BJ (cell line): ENCODE measurements at regions not wholly inside any gene's neighbourhood (a gene's known extent, or its start where the extent isn't known, plus 50 kb on each side); places are given as distances from the start of the nearest gene placed in this dataset.
A peak's percentile ranks its signal among the peaks of the same experiment; 100 is the strongest.

Source experiments
- CTCF ChIA-PET: fragments of 350-600 bp; formaldehyde crosslinking; extraction: SDS; loops from one replicate; lab custom pipeline; 2021; ENCODE audit warnings: antibody characterized with exemption, inconsistent platforms; lab: Yijun Ruan, JAX
- POLR2A ChIA-PET: fragments of 300-600 bp; sonication (Branson Sonifier 250); formaldehyde crosslinking; extraction: SDS; loops from one replicate; lab custom pipeline; 2021; ENCODE audit warnings: antibody characterized with exemption; lab: Charles Lee
- DNase-seq: peaks from one replicate; pipeline ENCODE4 v3.0.0-alpha.2; 2011; ENCODE audit warnings: low read depth
- H3K27me3 ChIP-seq: 2 replicates; pipeline ENCODE4 v1.6.0; 2011; ENCODE audit warnings: low read length; ENCODE audit not compliant: control insufficient read depth, insufficient read depth
- H3K36me3 ChIP-seq: 2 replicates; pipeline ENCODE4 v1.5.1; 2011; ENCODE audit warnings: low read length; ENCODE audit not compliant: control insufficient read depth, insufficient read depth
- H3K4me3 ChIP-seq: 2 replicates; pipeline ENCODE4 v1.5.1; 2011; ENCODE audit warnings: low read depth, mild to moderate bottlenecking, control low read depth, low read length
- TF ChIP-seq, protein P1 (sequence below): IDR thresholded peaks from 2 replicates; pipeline ENCODE4 v1.5.1; 2011; ENCODE audit warnings: low read depth, mild to moderate bottlenecking, control low read depth, inconsistent platforms, low read length, moderate library complexity; ENCODE audit not compliant: insufficient read depth

DNA sequence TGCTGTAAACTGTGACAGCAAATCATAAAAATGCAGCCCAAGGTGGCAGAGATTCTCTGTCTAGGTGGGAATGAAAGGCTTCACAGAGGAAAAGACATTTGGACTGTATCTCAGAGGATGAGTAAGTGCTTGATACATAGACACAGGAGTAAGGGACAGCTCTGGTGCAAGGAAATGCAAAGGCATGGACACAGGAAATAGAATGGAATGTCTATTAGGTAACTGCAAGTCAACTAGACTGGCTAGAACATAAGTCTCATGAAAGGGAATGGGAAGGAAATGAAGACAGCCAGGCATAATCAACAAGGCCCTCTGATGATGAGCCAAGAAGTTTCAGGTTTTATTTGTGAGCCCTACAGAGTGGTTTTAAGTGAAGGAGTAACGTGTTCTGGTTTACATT, 321.7 kb downstream of the SUCLA2 start:
- Histone ChIP-seq H3K36me3 (no peaks in the 10 kb centered on the region), H3K27me3 (no peaks in the 10 kb centered on the region), H3K4me3 (no peak overlapping the region)
- DNase-seq = peak; percentile 54
- CTCF ChIA-PET = interaction anchor here (1.0 kb wide), 1 partner anchor 786 kb away, joined by 3 read pairs; no protein-coding TSS in a partner anchor
- TF ChIP-seq, protein P1, sequence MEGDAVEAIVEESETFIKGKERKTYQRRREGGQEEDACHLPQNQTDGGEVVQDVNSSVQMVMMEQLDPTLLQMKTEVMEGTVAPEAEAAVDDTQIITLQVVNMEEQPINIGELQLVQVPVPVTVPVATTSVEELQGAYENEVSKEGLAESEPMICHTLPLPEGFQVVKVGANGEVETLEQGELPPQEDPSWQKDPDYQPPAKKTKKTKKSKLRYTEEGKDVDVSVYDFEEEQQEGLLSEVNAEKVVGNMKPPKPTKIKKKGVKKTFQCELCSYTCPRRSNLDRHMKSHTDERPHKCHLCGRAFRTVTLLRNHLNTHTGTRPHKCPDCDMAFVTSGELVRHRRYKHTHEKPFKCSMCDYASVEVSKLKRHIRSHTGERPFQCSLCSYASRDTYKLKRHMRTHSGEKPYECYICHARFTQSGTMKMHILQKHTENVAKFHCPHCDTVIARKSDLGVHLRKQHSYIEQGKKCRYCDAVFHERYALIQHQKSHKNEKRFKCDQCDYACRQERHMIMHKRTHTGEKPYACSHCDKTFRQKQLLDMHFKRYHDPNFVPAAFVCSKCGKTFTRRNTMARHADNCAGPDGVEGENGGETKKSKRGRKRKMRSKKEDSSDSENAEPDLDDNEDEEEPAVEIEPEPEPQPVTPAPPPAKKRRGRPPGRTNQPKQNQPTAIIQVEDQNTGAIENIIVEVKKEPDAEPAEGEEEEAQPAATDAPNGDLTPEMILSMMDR = no peak
- POLR2A ChIA-PET = no interaction called here

DNA sequence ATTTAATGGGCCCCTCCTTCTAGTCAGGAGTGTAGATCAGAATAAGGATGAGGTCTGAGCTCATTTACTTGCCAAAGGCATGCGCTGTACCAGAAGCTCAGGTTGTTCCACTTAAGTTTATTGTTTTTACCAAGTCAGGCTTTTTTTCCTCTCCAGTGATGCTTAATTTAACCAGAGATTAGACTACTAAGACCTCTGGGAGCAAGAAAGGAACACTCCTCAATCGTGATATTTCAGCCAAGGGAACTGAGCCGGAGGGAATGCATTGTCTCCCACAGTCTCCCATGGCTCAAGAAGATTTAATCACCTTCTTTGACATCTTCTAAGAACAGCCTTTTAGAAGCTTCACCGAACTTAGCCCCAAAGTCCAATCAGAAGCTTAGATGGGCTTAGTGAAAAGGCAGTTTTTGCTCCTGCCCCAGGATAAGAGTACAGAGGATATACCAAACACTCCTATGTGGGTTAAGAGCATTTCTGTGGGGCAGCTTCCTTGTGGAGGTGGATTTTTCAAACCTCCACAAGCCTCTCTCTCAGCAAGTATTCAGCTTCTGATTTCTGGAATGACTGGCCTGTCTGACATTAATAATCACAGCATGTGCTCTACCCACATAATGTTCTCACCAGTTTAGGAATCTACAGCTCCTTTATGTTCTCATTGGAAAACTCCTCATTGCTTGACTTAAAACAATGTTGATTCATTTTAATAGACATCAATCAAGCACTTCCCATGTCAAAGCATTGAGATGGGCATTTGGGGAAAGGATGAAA, 322.7 kb downstream of the SUCLA2 start:
- CTCF ChIA-PET = interaction anchor here (0.6 to 1.0 kb wide), 2 partner anchors 10 to 326 kb away, joined by 3 read pairs; no protein-coding TSS in a partner anchor

DNA sequence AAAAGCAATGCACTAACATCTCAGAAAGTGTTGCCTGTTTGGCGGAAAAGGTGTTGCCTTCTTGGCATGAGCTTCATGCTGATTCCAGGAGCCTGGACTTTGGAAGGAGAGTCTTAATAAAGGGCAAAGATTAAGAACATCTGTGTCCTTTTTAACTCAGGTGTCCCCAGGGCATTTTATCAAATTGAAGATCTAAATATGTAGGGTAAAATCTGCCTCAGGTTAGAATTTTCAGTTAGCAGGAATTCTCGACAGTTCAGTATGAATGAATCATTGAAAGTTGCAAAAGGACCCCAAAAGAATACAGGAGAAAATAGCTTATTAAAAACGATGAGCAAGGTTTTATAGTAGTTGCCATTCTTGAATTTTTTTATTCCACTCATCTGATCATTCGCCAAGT, 325.2 kb downstream of the SUCLA2 start:
- DNase-seq = no peak
- ChIA-PET CTCF (no interaction called here), POLR2A (interaction anchor here (0.6 kb wide), 1 partner anchor 144 kb away, joined by 4 read pairs; no protein-coding TSS in a partner anchor)
- Histone ChIP-seq H3K27me3 (no peaks in the 10 kb centered on the region), H3K4me3 (no peak overlapping the region), H3K36me3 (no peaks in the 10 kb centered on the region)
- TF ChIP-seq, protein P1 = no peak

More for the DNA sequence above, 322.7 kb downstream of the SUCLA2 start:
- Histone ChIP-seq H3K27me3 (no peaks in the 10 kb centered on the region), H3K4me3 (no peak overlapping the region), H3K36me3 (no peaks in the 10 kb centered on the region)
- POLR2A ChIA-PET = no interaction called here
- DNase-seq = no peak
- TF ChIP-seq, protein P1 = no peak

DNA sequence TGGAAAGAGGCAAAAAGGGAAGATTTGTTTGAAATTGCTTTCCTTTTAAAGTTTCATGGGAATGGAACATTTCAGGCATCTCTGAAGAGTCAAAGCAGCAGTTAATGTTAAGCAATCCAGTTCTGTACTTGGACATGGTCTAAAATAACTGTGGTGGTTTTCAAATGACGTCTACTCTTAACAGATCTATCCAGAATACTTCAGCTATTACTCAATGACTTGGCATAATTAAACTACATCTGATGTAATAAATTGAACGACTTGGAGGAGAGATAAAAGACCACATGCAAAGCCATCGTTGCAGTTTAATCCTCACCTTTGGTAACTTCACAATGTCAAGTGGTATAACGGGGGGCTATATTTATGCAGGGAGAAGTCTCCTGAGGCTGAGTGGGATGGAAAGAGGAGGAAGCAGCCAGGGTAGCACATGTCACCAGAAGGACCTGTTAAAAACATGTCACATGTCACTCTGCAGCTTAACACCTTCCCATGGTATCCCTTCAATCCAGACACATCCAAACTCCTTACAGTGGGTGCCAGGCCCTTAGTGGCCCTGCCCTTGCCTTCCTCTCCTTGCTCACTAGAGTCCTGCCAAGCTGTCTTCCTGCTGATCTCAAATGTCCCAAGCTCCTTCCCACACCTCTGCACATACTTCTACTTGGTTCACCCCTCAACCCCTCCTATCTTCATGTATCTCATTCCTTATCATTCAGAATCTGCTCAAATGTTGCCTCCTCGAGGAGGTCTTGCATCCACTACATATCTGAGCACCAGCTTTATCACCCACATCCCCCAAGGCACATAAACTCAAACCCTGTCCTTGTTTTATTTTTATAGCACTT, 327.8 kb downstream of the SUCLA2 start:
- Histone ChIP-seq H3K4me3 (no peak overlapping the region), H3K27me3 (no peaks in the 10 kb centered on the region), H3K36me3 (no peaks in the 10 kb centered on the region)
- TF ChIP-seq, protein P1 = no peak
- CTCF ChIA-PET = interaction anchor here (0.9 kb wide), 1 partner anchor 780 kb away, joined by 3 read pairs; no protein-coding TSS in a partner anchor
- peak; percentile 95 for DNase-seq
- POLR2A ChIA-PET = interaction anchor here (0.5 to 0.7 kb wide), 2 partner anchors 8 to 318 kb away, joined by 3 to 4 read pairs; no protein-coding TSS in a partner anchor
